ENCODE measurements at regions not wholly inside any gene's neighbourhood (a gene's known extent, or its start where the extent isn't known, plus 50 kb on each side); places are given as distances from the start of the nearest gene placed in this dataset.

DNA sequence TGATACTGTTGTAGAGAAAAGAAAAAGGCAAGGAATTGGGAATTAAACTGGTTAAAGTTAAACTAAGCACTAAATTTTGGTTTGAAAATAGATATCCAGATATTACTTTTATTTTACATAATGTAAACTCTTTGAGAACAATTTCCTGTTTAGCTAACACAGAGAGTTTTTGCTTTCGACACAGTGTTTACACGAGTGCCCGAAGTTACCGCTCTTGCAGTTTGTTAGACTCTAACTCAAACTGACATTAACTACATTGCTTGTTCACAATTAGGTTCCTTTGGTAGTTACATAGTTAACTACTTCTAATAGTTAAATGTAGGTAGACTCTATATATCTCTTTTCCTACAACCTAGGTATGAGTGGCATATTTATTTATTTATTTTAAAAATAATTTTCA lies 117.1 kb upstream of the CHD1 start:
- TF ChIP-seq, protein P1, sequence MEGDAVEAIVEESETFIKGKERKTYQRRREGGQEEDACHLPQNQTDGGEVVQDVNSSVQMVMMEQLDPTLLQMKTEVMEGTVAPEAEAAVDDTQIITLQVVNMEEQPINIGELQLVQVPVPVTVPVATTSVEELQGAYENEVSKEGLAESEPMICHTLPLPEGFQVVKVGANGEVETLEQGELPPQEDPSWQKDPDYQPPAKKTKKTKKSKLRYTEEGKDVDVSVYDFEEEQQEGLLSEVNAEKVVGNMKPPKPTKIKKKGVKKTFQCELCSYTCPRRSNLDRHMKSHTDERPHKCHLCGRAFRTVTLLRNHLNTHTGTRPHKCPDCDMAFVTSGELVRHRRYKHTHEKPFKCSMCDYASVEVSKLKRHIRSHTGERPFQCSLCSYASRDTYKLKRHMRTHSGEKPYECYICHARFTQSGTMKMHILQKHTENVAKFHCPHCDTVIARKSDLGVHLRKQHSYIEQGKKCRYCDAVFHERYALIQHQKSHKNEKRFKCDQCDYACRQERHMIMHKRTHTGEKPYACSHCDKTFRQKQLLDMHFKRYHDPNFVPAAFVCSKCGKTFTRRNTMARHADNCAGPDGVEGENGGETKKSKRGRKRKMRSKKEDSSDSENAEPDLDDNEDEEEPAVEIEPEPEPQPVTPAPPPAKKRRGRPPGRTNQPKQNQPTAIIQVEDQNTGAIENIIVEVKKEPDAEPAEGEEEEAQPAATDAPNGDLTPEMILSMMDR (conservative IDR thresholded peaks at IDR 0.05 in 1 of 2, IDR thresholded peaks at IDR 0.05 in 1 of 2; ENCODE audit: low read depth in 1 of 2, low read length in 2 of 2) = no peak
- no peak for TF ChIP-seq EZH2 (IDR thresholded peaks at IDR 0.05; ENCODE audit: low read length, missing control alignments)

Data from fibroblast of lung (primary cell).